Mesendoderm (in vitro differentiated cells): ENCODE measurements at regions not wholly inside any gene's neighbourhood (a gene's known extent, or its start where the extent isn't known, plus 50 kb on each side); places are given as distances from the start of the nearest gene placed in this dataset.

Experiments
- DNase-seq: peaks from one replicate; pipeline ENCODE4 v3.0.0; 2013
- H2AK5ac ChIP-seq: 2 replicates; pipeline ENCODE4 v1.6.1; 2013; ENCODE audit warnings: low read length, inconsistent platforms
- H2BK120ac ChIP-seq: 2 replicates; pipeline ENCODE4 v1.6.1; 2013; ENCODE audit warnings: low read depth, mild to moderate bottlenecking, low read length, moderate library complexity, mixed read lengths
- H2BK15ac ChIP-seq: replicated peaks from 2 replicates; pipeline ENCODE4 v1.6.1; 2013; ENCODE audit warnings: low read depth, mild to moderate bottlenecking, moderate library complexity
- H2BK5ac ChIP-seq: 2 replicates; pipeline ENCODE4 v1.6.1; 2013; ENCODE audit warnings: low read length, inconsistent platforms
- H3K18ac ChIP-seq: 2 replicates; pipeline ENCODE4 v1.6.1; 2013; ENCODE audit warnings: mild to moderate bottlenecking, low read length, mixed read lengths
- H3K23ac ChIP-seq: one replicate; pipeline ENCODE4 v1.6.1; 2013; ENCODE audit warnings: low read length
- H3K27ac ChIP-seq: 2 replicates; pipeline ENCODE4 v1.5.1; 2013; ENCODE audit warnings: low read depth, mild to moderate bottlenecking, inconsistent platforms, low read length, moderate library complexity
- H3K27me3 ChIP-seq: 2 replicates; pipeline ENCODE4 v1.6.1; 2013; ENCODE audit warnings: low read length, control low read depth, mild to moderate bottlenecking, inconsistent platforms; ENCODE audit not compliant: insufficient read depth, poor library complexity
- H3K36me3 ChIP-seq: 2 replicates; pipeline ENCODE4 v1.6.1; 2013; ENCODE audit warnings: low read length, inconsistent platforms; ENCODE audit not compliant: control insufficient read depth, insufficient read depth
- H3K4ac ChIP-seq: one replicate; pipeline ENCODE4 v1.6.1; 2013; ENCODE audit warnings: low read depth, mild to moderate bottlenecking, low read length, moderate library complexity
- H3K4me1 ChIP-seq: 2 replicates; pipeline ENCODE4 v1.6.1; 2013; ENCODE audit warnings: low read depth, low read length, inconsistent platforms; ENCODE audit not compliant: control insufficient read depth
- H3K4me2 ChIP-seq: 2 replicates; pipeline ENCODE4 v1.6.1; 2013; ENCODE audit warnings: low read length
- H3K4me3 ChIP-seq: 2 replicates; pipeline ENCODE4 v1.5.1; 2013; ENCODE audit warnings: mild to moderate bottlenecking, low read length
- H3K56ac ChIP-seq: one replicate; pipeline ENCODE4 v1.6.1; 2013; ENCODE audit warnings: low read length
- H3K79me1 ChIP-seq: 2 replicates; pipeline ENCODE4 v1.6.1; 2013; ENCODE audit warnings: low read length, inconsistent platforms
- H3K79me2 ChIP-seq: 2 replicates; pipeline ENCODE4 v1.6.1; 2013; ENCODE audit warnings: mild to moderate bottlenecking, low read length; ENCODE audit not compliant: control insufficient read depth, insufficient read depth
- H3K9ac ChIP-seq: 2 replicates; pipeline ENCODE4 v1.6.1; 2013; ENCODE audit warnings: low read length, inconsistent platforms
- H4K5ac ChIP-seq: one replicate; pipeline ENCODE4 v1.6.1; 2013; ENCODE audit warnings: low read length
- H4K8ac ChIP-seq: one replicate; pipeline ENCODE4 v1.6.1; 2013; ENCODE audit warnings: low read depth, mild to moderate bottlenecking, control low read depth, low read length, moderate library complexity
- WGBS: extraction: QIAGEN DNeasy Blood & Tissue Kit; methylation state at CpG from one replicate; pipeline ENCODE4 v1.1.7; 2013; ENCODE audit warnings: low lambda C conversion rate, missing lambda C conversion rate; ENCODE audit not compliant: insufficient coverage; ENCODE audit errors: extremely low coverage; 5-methylcytosine and 5-hydroxymethylcytosine counted together

- no CpG with 5 or more reads among the region's 4 CpGs for WGBS
- Histone ChIP-seq H3K4me2 (no peak overlapping the region), H3K36me3 (no peaks in the 10 kb centered on the region)
Measured at GRCh38 chr13:107743526-107743925, 471.8 kb downstream of the LIG4 start.

DNA sequence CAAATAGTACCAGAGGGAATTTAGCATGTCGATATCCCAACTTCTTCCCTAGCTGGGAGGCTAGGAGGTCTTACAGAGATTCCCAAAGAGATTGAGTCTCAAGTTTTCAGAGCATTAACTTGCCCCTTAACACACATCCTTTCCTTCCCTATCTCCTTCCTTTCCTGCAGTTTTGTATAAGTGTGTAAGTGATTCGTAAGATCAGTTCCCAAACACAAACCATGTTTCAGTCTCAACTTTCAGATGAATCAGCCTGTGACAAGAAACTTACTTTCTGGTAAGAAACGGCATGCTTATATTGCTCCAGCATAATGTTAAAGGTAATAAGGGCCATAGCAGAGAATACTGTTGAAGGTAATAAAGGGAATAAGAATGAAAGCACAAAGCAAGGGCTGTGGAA lies 472.2 kb downstream of the LIG4 start:
- no peaks in the 10 kb centered on the region for H3K36me3 ChIP-seq
- H3K27me3 ChIP-seq, result no peaks in the 10 kb centered on the region
- no peak overlapping the region for H4K8ac ChIP-seq
- H2BK15ac ChIP-seq, result no peak overlapping the region
- no CpG with 5 or more reads among the region's 3 CpGs for WGBS
- no peak overlapping the region for H3K23ac ChIP-seq
- no peak overlapping the region for H3K4me2 ChIP-seq
- H4K5ac ChIP-seq, result no peak overlapping the region
- H3K4me1 ChIP-seq, result peaks cover 8% of the 10 kb centered on the region
- peaks cover 7% of the 10 kb centered on the region for H3K79me1 ChIP-seq
- H3K79me2 ChIP-seq, result no peaks in the 10 kb centered on the region
- H3K4ac ChIP-seq, result no peak overlapping the region
- H3K4me3 ChIP-seq, result no peak overlapping the region
- no peak overlapping the region for H3K9ac ChIP-seq
- H3K27ac ChIP-seq, result no peak overlapping the region
- H2BK5ac ChIP-seq, result no peak overlapping the region
- no peak overlapping the region for H2AK5ac ChIP-seq
- DNase-seq, result no peak
- no peak overlapping the region for H2BK120ac ChIP-seq
- no peak overlapping the region for H3K56ac ChIP-seq
- H3K18ac ChIP-seq, result no peak overlapping the region

More at GRCh38 chr13:107743526-107743925, 471.8 kb downstream of the LIG4 start:
- Histone ChIP-seq H2BK5ac (no peak overlapping the region), H3K23ac (no peak overlapping the region), H3K56ac (no peak overlapping the region), H2AK5ac (no peak overlapping the region), H2BK120ac (no peak overlapping the region), H4K5ac (no peak overlapping the region), H3K79me1 (peaks cover 7% of the 10 kb centered on the region), H3K79me2 (no peaks in the 10 kb centered on the region), H3K4me1 (peaks cover 8% of the 10 kb centered on the region), H3K27me3 (no peaks in the 10 kb centered on the region), H3K4ac (no peak overlapping the region), H2BK15ac (no peak overlapping the region), H3K18ac (no peak overlapping the region), H4K8ac (no peak overlapping the region), H3K4me3 (no peak overlapping the region), H3K9ac (no peak overlapping the region), H3K27ac (no peak overlapping the region)
- DNase-seq, result no peak

- Histone ChIP-seq H4K5ac (peak overlapping the region; percentile 26), H2AK5ac (no peak overlapping the region), H3K4me3 (no peak overlapping the region), H3K4me1 (peaks cover 8% of the 10 kb centered on the region), H3K56ac (no peak overlapping the region), H3K36me3 (no peaks in the 10 kb centered on the region), H3K4me2 (no peak overlapping the region), H3K9ac (no peak overlapping the region), H3K18ac (no peak overlapping the region), H3K27ac (no peak overlapping the region), H3K79me1 (peaks cover 7% of the 10 kb centered on the region), H4K8ac (no peak overlapping the region), H3K4ac (no peak overlapping the region), H3K23ac (no peak overlapping the region), H2BK5ac (no peak overlapping the region), H3K27me3 (no peaks in the 10 kb centered on the region), H2BK15ac (no peak overlapping the region), H2BK120ac (no peak overlapping the region), H3K79me2 (no peaks in the 10 kb centered on the region)
- DNase-seq, result no peak
- WGBS, result no CpG with 5 or more reads among the region's 1 CpG
Measured at GRCh38 chr13:107742544-107742943, 472.8 kb downstream of the LIG4 start.

DNA sequence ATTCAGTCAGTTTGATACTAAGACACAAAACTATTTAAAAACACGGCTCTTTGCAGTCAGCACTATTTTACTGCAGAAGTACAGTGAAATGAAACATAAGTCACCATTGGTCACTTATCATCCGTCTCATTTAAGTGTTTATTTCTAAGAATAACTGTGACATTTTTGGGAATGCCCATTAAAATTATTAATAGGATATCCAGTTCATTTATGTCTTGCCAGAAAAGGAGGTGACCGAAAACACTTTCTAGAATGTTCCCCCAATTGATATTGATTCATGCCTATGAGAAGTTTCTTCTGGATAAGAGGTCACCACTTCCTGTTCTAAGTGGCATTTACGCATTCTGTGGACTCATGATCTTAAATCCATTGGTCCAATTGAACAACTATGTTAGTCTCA lies 477.3 kb downstream of the LIG4 start:
- Histone ChIP-seq H3K4me3 (no peak overlapping the region), H3K27ac (no peak overlapping the region), H3K4ac (no peak overlapping the region), H3K27me3 (no peaks in the 10 kb centered on the region), H2BK5ac (no peak overlapping the region), H3K23ac (no peak overlapping the region), H2AK5ac (no peak overlapping the region), H4K5ac (no peak overlapping the region), H3K9ac (no peak overlapping the region), H3K56ac (no peak overlapping the region), H3K36me3 (no peaks in the 10 kb centered on the region), H4K8ac (no peak overlapping the region), H2BK15ac (no peak overlapping the region), H3K79me1 (peaks cover 5% of the 10 kb centered on the region), H2BK120ac (no peak overlapping the region), H3K4me1 (no peaks in the 10 kb centered on the region), H3K4me2 (no peak overlapping the region), H3K18ac (no peak overlapping the region), H3K79me2 (no peaks in the 10 kb centered on the region)
- DNase-seq, result no peak
- no CpG with 5 or more reads among the region's 4 CpGs for WGBS

- no peaks in the 10 kb centered on the region for H3K79me2 ChIP-seq
- H2BK120ac ChIP-seq, result no peak overlapping the region
- H3K27ac ChIP-seq, result no peak overlapping the region
- WGBS, result no CpG with 5 or more reads among the region's 2 CpGs
- H3K79me1 ChIP-seq, result peaks cover 2% of the 10 kb centered on the region
- no peak overlapping the region for H4K5ac ChIP-seq
- no peak overlapping the region for H3K4me2 ChIP-seq
- H3K36me3 ChIP-seq, result no peaks in the 10 kb centered on the region
- no peak overlapping the region for H3K9ac ChIP-seq
- H2BK5ac ChIP-seq, result no peak overlapping the region
- no peak overlapping the region for H3K18ac ChIP-seq
- H2BK15ac ChIP-seq, result no peak overlapping the region
- DNase-seq, result no peak
- no peak overlapping the region for H4K8ac ChIP-seq
- no peaks in the 10 kb centered on the region for H3K4me1 ChIP-seq
- no peak overlapping the region for H3K4me3 ChIP-seq
- H3K27me3 ChIP-seq, result no peaks in the 10 kb centered on the region
- H3K23ac ChIP-seq, result no peak overlapping the region
- H3K4ac ChIP-seq, result no peak overlapping the region
- no peak overlapping the region for H2AK5ac ChIP-seq
- no peak overlapping the region for H3K56ac ChIP-seq
Measured at GRCh38 chr13:107736731-107737130, 478.6 kb downstream of the LIG4 start.

- Histone ChIP-seq H2BK15ac (no peak overlapping the region), H4K8ac (no peak overlapping the region)
- no CpG with 5 or more reads among the region's 11 CpGs for WGBS
Measured at GRCh38 chr13:107736170-107736569, 479.2 kb downstream of the LIG4 start.

More at GRCh38 chr13:107736170-107736569, 479.2 kb downstream of the LIG4 start:
- no peak overlapping the region for H3K23ac ChIP-seq
- no peak overlapping the region for H2BK120ac ChIP-seq
- no peak overlapping the region for H3K9ac ChIP-seq
- H2AK5ac ChIP-seq, result no peak overlapping the region
- DNase-seq, result no peak
- no peak overlapping the region for H3K4ac ChIP-seq
- no peak overlapping the region for H3K4me3 ChIP-seq
- peaks cover 2% of the 10 kb centered on the region for H3K79me1 ChIP-seq
- H3K79me2 ChIP-seq, result no peaks in the 10 kb centered on the region
- no peak overlapping the region for H4K5ac ChIP-seq
- H3K56ac ChIP-seq, result no peak overlapping the region
- no peaks in the 10 kb centered on the region for H3K27me3 ChIP-seq
- H3K36me3 ChIP-seq, result no peaks in the 10 kb centered on the region
- H3K4me2 ChIP-seq, result no peak overlapping the region
- no peak overlapping the region for H2BK5ac ChIP-seq
- no peak overlapping the region for H3K18ac ChIP-seq
- no peak overlapping the region for H3K27ac ChIP-seq
- no peaks in the 10 kb centered on the region for H3K4me1 ChIP-seq
